Astrocyte of the hippocampus (primary cell): ENCODE measurements at regions not wholly inside any gene's neighbourhood (a gene's known extent, or its start where the extent isn't known, plus 50 kb on each side); places are given as distances from the start of the nearest gene placed in this dataset.
A peak's percentile ranks its signal among the peaks of the same experiment; 100 is the strongest.

ENCODE experiments used
- DNase-seq: peaks from one replicate; pipeline ENCODE4 v3.0.0; 2011; ENCODE audit warnings: low read depth, low spot score

GRCh38 chr6:121816906-121817540 is 381.6 kb downstream of the GJA1 start:
- no peak for DNase-seq

GRCh38 chr6:121823437-121823851 is 388.0 kb downstream of the GJA1 start:
- peak; percentile 83 for DNase-seq

- peak; percentile 83 for DNase-seq
Observed at GRCh38 chr6:121826156-121826810, 390.8 kb downstream of the GJA1 start.

GRCh38 chr6:121828146-121828886 is 392.9 kb downstream of the GJA1 start:
- no peak for DNase-seq

GRCh38 chr6:121830736-121831135 is 395.3 kb downstream of the GJA1 start:
- DNase-seq: no peak

- peak; percentile 23 for DNase-seq
Observed at GRCh38 chr6:121835662-121836061, 400.2 kb downstream of the GJA1 start.

GRCh38 chr6:121837545-121838229 is 402.2 kb downstream of the GJA1 start:
- no peak for DNase-seq

- peak; percentile 92 for DNase-seq
Observed at GRCh38 chr6:121838842-121839241, 403.4 kb downstream of the GJA1 start.

- DNase-seq: no peak
Observed at GRCh38 chr6:121839896-121840295, 404.4 kb downstream of the GJA1 start.

- DNase-seq: no peak
Observed at GRCh38 chr6:121844898-121845297, 409.5 kb downstream of the GJA1 start.

- DNase-seq: peak; percentile 51
Observed at GRCh38 chr6:121847806-121848522, 412.5 kb downstream of the GJA1 start.

- DNase-seq: peak; percentile 80
Observed at GRCh38 chr6:121848523-121849255, 413.2 kb downstream of the GJA1 start.

- peak; percentile 86 for DNase-seq
Observed at GRCh38 chr6:121849477-121849876, 414.0 kb downstream of the GJA1 start.

GRCh38 chr6:121851056-121851455 is 415.6 kb downstream of the GJA1 start:
- DNase-seq: peak; percentile 64

GRCh38 chr6:121853686-121854085 is 418.2 kb downstream of the GJA1 start:
- DNase-seq: no peak

GRCh38 chr6:121855521-121855920 is 420.1 kb downstream of the GJA1 start:
- no peak for DNase-seq

- no peak for DNase-seq
Observed at GRCh38 chr6:121856296-121856695, 420.9 kb downstream of the GJA1 start.

GRCh38 chr6:121857551-121857950 is 422.1 kb downstream of the GJA1 start:
- no peak for DNase-seq

- DNase-seq: no peak
Observed at GRCh38 chr6:121858310-121858709, 422.9 kb downstream of the GJA1 start.

GRCh38 chr6:121858986-121859385 is 423.5 kb downstream of the GJA1 start:
- DNase-seq: no peak

- DNase-seq: no peak
Observed at GRCh38 chr6:121865811-121866210, 430.4 kb downstream of the GJA1 start.
